PC-9 (cell line): ENCODE measurements at regions not wholly inside any gene's neighbourhood (a gene's known extent, or its start where the extent isn't known, plus 50 kb on each side); places are given as distances from the start of the nearest gene placed in this dataset.

ENCODE experiments used
- BruUV-seq: library from RNA; stranded (reverse); fragments of 400-500 nt; replicated peaks from 2 replicates; lab custom pipeline; 2021; lab: Mats Ljungman, UMichigan
- CTCF ChIA-PET: fragments of 300-600 bp; sonication (Branson Sonifier 250); formaldehyde crosslinking; loops from one replicate; lab custom pipeline; 2022; ENCODE audit warnings: antibody characterized with exemption; lab: Charles Lee
- POLR2A ChIA-PET: fragments of 300-600 bp; sonication (Branson Sonifier 250); formaldehyde crosslinking; loops from one replicate; lab custom pipeline; 2022; ENCODE audit warnings: antibody characterized with exemption; ENCODE audit not compliant: unreplicated experiment; lab: Charles Lee
- DNase-seq, 2 experiments: peaks; one replicate each; pipeline versions ENCODE4 v3.0.0 to v3.0.0-alpha.2; 2015 to 2022; ENCODE audit warnings: mixed read lengths in 1 of 2
- H2AFZ ChIP-seq: fragments of 200-600 bp; sonication (generic); 2 replicates; pipeline ENCODE4 v1.8.1; 2017; ENCODE audit warnings: antibody characterized with exemption
- H3F3A ChIP-seq: fragments of 200-600 bp; sonication (generic); 2 replicates; pipeline ENCODE4 v1.8.1; 2017; ENCODE audit warnings: antibody characterized with exemption, mild to moderate bottlenecking, low read depth; ENCODE audit not compliant: insufficient read depth
- H3K27ac ChIP-seq: fragments of 200-600 bp; sonication (generic); 2 replicates; pipeline ENCODE4 v1.6.1; 2016; ENCODE audit warnings: mixed run types
- H3K27me3 ChIP-seq: fragments of 200-600 bp; sonication (generic); 2 replicates; pipeline ENCODE4 v1.6.1; 2016; ENCODE audit warnings: low read depth, mixed run types; ENCODE audit not compliant: insufficient read depth
- H3K36me3 ChIP-seq: fragments of 200-600 bp; sonication (generic); 2 replicates; pipeline ENCODE4 v1.6.1; 2016; ENCODE audit warnings: low read depth, mixed run types
- H3K4me1 ChIP-seq: fragments of 200-600 bp; sonication (generic); replicated peaks from 2 replicates; pipeline ENCODE4 v1.6.1; 2016; ENCODE audit warnings: mixed run types; ENCODE audit not compliant: insufficient read depth
- H3K4me2 ChIP-seq: fragments of 200-600 bp; sonication (generic); 2 replicates; pipeline ENCODE4 v1.6.1; 2017; ENCODE audit warnings: mixed run types
- H3K4me3 ChIP-seq: fragments of 200-600 bp; sonication (generic); 2 replicates; pipeline ENCODE4 v1.6.1; 2016; ENCODE audit warnings: mixed run types
- H3K79me2 ChIP-seq: fragments of 200-600 bp; sonication (generic); 2 replicates; pipeline ENCODE4 v1.6.1; 2017; ENCODE audit warnings: low read depth, mixed run types
- H3K9me2 ChIP-seq: fragments of 200-600 bp; sonication (generic); 2 replicates; pipeline ENCODE4 v1.8.1; 2017; ENCODE audit warnings: mild to moderate bottlenecking; ENCODE audit not compliant: insufficient read depth
- H3K9me3 ChIP-seq: fragments of 200-600 bp; sonication (generic); 2 replicates; pipeline ENCODE4 v1.8.1; 2016; ENCODE audit warnings: low read depth; ENCODE audit not compliant: insufficient read depth
- H4K20me1 ChIP-seq: fragments of 200-600 bp; sonication (generic); 2 replicates; pipeline ENCODE4 v1.8.1; 2017; ENCODE audit not compliant: insufficient read depth
- CTCF ChIP-seq: fragments of 200-600 bp; sonication (generic); conservative IDR thresholded peaks from 2 replicates; pipeline ENCODE4 v1.6.1; 2017; ENCODE audit warnings: mixed run types, antibody characterized with exemption, mild to moderate bottlenecking, moderate library complexity
- EZH2 ChIP-seq: fragments of 200-600 bp; sonication (generic); IDR thresholded peaks from 2 replicates; pipeline ENCODE4 v1.8.0; 2017; ENCODE audit warnings: antibody characterized with exemption, low read depth
- intact Hi-C: fragments of 100-400 bp; cut with micrococcal nuclease; formaldehyde crosslinking; loops from one replicate; pipeline ENCODE4 v1.10.0; 2022; ENCODE audit not compliant: unreplicated experiment

GRCh38 chr22:47929646-47930185 is 1167.3 kb downstream of the TBC1D22A start:
- no peak overlapping the region for H3K27ac ChIP-seq
- no peaks in the 10 kb centered on the region for H3K4me1 ChIP-seq
- POLR2A ChIA-PET = no interaction called here
- no peaks in the 10 kb centered on the region for H3K79me2 ChIP-seq
- H2AFZ ChIP-seq = no peak overlapping the region
- H3K4me3 ChIP-seq = no peak overlapping the region
- H3K27me3 ChIP-seq = peaks cover 41% of the 10 kb centered on the region
- CTCF ChIA-PET = no interaction called here
- H3K4me2 ChIP-seq = no peak overlapping the region
- DNase-seq = no peak
- BruUV-seq = no TSS peak
- no peaks in the 10 kb centered on the region for H3K9me3 ChIP-seq
- intact Hi-C loops = no loop called here
- H3K9me2 ChIP-seq = no peaks in the 10 kb centered on the region
- no peaks in the 10 kb centered on the region for H4K20me1 ChIP-seq
- no peak for TF ChIP-seq CTCF
- TF ChIP-seq EZH2 = no peak
- no peaks in the 10 kb centered on the region for H3K36me3 ChIP-seq
- no peaks in the 10 kb centered on the region for H3F3A ChIP-seq

- no peaks in the 10 kb centered on the region for H3F3A ChIP-seq
- DNase-seq = no peak
- ChIA-PET CTCF (no interaction called here), POLR2A (no interaction called here)
- no peak for TF ChIP-seq CTCF
- TF ChIP-seq EZH2 = no peak
- peaks cover 41% of the 10 kb centered on the region for H3K27me3 ChIP-seq
- H3K9me2 ChIP-seq = no peaks in the 10 kb centered on the region
- no peak overlapping the region for H3K27ac ChIP-seq
- no peaks in the 10 kb centered on the region for H3K4me1 ChIP-seq
- H3K9me3 ChIP-seq = no peaks in the 10 kb centered on the region; the same call in 1 of the 2 replicates
- H3K36me3 ChIP-seq = no peaks in the 10 kb centered on the region
- no peaks in the 10 kb centered on the region for H3K79me2 ChIP-seq
- no TSS peak for BruUV-seq
- no peaks in the 10 kb centered on the region for H4K20me1 ChIP-seq
- H3K4me2 ChIP-seq = no peak overlapping the region
- intact Hi-C loops = no loop called here
- no peak overlapping the region for H2AFZ ChIP-seq
- no peak overlapping the region for H3K4me3 ChIP-seq
Measured at GRCh38 chr22:47929073-47929472, 1166.6 kb downstream of the TBC1D22A start.

GRCh38 chr22:47928631-47929030 is 1166.2 kb downstream of the TBC1D22A start:
- Histone ChIP-seq H3K9me3 (no peaks in the 10 kb centered on the region; the same call in 1 of the 2 replicates), H3K79me2 (no peaks in the 10 kb centered on the region), H3K4me3 (no peak overlapping the region), H3K27ac (no peak overlapping the region), H4K20me1 (no peaks in the 10 kb centered on the region), H3K36me3 (no peaks in the 10 kb centered on the region), H3K9me2 (no peaks in the 10 kb centered on the region), H3K4me2 (no peak overlapping the region), H2AFZ (no peak overlapping the region), H3K27me3 (peaks cover 38% of the 10 kb centered on the region), H3K4me1 (no peaks in the 10 kb centered on the region), H3F3A (no peaks in the 10 kb centered on the region)
- POLR2A ChIA-PET = no interaction called here
- intact Hi-C loops = no loop called here
- DNase-seq = peak in 1 of 2 experiments; percentile 51
- TF ChIP-seq EZH2 (no peak), CTCF (no peak)
- BruUV-seq = no TSS peak
- CTCF ChIA-PET = no interaction called here
